ENCODE measurements at regions not wholly inside any gene's neighbourhood (a gene's known extent, or its start where the extent isn't known, plus 50 kb on each side); places are given as distances from the start of the nearest gene placed in this dataset.

- Histone ChIP-seq H3K27ac (peak overlapping the region in 1 of 4 donors; percentile 6), H3K27me3 (no peaks in the 10 kb centered on the region), H3K36me3 (no peaks in the 10 kb centered on the region), H3K9me3 (no peaks in the 10 kb centered on the region), H3K4me3 (no peak overlapping the region), H3K4me1 (no peaks in the 10 kb centered on the region)
- WGBS, 2 donors, result 53 to 62% methylated on average over 9 of the region's 9 CpGs
- TF ChIP-seq, protein P1, sequence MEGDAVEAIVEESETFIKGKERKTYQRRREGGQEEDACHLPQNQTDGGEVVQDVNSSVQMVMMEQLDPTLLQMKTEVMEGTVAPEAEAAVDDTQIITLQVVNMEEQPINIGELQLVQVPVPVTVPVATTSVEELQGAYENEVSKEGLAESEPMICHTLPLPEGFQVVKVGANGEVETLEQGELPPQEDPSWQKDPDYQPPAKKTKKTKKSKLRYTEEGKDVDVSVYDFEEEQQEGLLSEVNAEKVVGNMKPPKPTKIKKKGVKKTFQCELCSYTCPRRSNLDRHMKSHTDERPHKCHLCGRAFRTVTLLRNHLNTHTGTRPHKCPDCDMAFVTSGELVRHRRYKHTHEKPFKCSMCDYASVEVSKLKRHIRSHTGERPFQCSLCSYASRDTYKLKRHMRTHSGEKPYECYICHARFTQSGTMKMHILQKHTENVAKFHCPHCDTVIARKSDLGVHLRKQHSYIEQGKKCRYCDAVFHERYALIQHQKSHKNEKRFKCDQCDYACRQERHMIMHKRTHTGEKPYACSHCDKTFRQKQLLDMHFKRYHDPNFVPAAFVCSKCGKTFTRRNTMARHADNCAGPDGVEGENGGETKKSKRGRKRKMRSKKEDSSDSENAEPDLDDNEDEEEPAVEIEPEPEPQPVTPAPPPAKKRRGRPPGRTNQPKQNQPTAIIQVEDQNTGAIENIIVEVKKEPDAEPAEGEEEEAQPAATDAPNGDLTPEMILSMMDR (IDR thresholded peaks at IDR 0.05), result no peak
- ATAC-seq (peak in 2 of 4 donors; percentile 32 to 39), FAIRE-seq (no peak), DNase-seq (no peak)
- intact Hi-C loops (cut with DNase I), result no loop called here
These were observed 137.9 kb upstream of the CXCR4 start for GRCh38 chr2:136255648-136256461.

GRCh38 chr2:136255127-136255526 is 137.2 kb upstream of the CXCR4 start:
- no peaks in the 10 kb centered on the region for H3K4me1 ChIP-seq
- H3K27me3 ChIP-seq, result no peaks in the 10 kb centered on the region
- ATAC-seq (no peak), FAIRE-seq (no peak), DNase-seq (no peak)
- intact Hi-C loops (cut with DNase I), result no loop called here
- TF ChIP-seq, protein P1 (IDR thresholded peaks at IDR 0.05), result no peak
- no peak overlapping the region for H3K4me3 ChIP-seq
- H3K27ac ChIP-seq, result no peak overlapping the region
- H3K9me3 ChIP-seq, result no peaks in the 10 kb centered on the region
- H3K36me3 ChIP-seq, result no peaks in the 10 kb centered on the region
- WGBS, 2 donors, result 65 to 69% methylated on average over 3 of the region's 3 CpGs

- WGBS, 2 donors, result 49 to 52% methylated on average over 3 of the region's 3 CpGs
- intact Hi-C loops (cut with DNase I), result no loop called here
These were observed 136.7 kb upstream of the CXCR4 start for GRCh38 chr2:136254681-136255080.

DNA sequence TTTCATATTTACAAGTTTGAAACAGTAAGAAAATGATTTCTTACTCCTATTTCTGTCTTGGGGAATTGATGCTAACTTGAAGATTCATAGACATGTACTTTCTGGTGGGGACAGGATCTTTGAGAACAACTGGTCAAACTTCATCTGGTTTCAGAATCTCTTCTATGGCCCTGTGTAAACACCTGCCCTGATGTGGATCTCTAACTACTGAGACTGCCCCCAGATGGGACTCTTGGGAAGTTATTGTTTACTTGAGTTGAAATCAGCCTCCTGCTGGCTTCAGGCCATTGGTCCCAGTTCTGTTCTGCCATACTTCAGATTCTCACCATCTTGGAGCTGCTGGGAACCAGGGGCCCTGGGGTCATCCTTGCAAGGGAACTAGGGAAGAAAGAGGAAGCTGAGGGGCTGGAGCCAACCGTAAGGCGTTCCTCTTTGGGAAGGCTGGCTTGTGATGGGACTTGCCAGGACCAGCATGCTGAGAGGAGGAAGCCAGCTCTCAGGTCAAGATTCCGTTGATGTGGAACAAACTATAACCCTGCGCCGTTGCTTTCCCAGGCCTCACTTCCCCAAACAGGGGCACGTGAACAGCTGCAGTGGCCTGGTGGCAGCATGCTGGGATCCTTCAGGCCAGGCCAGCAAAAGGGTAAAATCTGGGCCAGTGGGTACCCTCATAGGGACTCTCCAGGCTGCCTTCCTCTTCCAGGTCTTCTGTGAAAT is 135.5 kb upstream of the CXCR4 start:
- WGBS, 2 donors, result 86 to 93% methylated on average over 6 of the region's 6 CpGs
- Histone ChIP-seq H3K9me3 (no peaks in the 10 kb centered on the region), H3K4me1 (no peaks in the 10 kb centered on the region), H3K27ac (peak overlapping the region in 1 of 4 donors; percentile 39), H3K36me3 (no peaks in the 10 kb centered on the region), H3K4me3 (no peak overlapping the region), H3K27me3 (no peaks in the 10 kb centered on the region)
- DNase-seq (peak in 1 of 6 donors; percentile 56), FAIRE-seq (no peak), ATAC-seq (peak in 2 of 4 donors; percentile 56 to 79)
- TF ChIP-seq, protein P1 (IDR thresholded peaks at IDR 0.05), result no peak
- intact Hi-C loops (cut with DNase I), result no loop called here

More at GRCh38 chr2:136254681-136255080, 136.7 kb upstream of the CXCR4 start:
- ATAC-seq (no peak), DNase-seq (no peak), FAIRE-seq (no peak)
- Histone ChIP-seq H3K9me3 (no peaks in the 10 kb centered on the region), H3K4me1 (no peaks in the 10 kb centered on the region), H3K36me3 (no peaks in the 10 kb centered on the region), H3K27me3 (no peaks in the 10 kb centered on the region), H3K27ac (no peak overlapping the region), H3K4me3 (no peak overlapping the region)
- TF ChIP-seq, protein P1 (IDR thresholded peaks at IDR 0.05), result no peak
